Type B pancreatic cell (in vitro differentiated cells): ENCODE measurements at regions not wholly inside any gene's neighbourhood (a gene's known extent, or its start where the extent isn't known, plus 50 kb on each side); places are given as distances from the start of the nearest gene placed in this dataset.

Experiments
- DNase-seq: peaks from one replicate; pipeline ENCODE4 v3.0.0; 2021; ENCODE audit warnings: mixed read lengths; ENCODE audit not compliant: unreplicated experiment; ENCODE audit errors: extremely low spot score
- H3K27ac Mint-ChIP-seq: 2 replicates; pipeline ENCODE4 v1.8.0; 2021; ENCODE audit warnings: mild to moderate bottlenecking, mixed read lengths
- H3K27me3 Mint-ChIP-seq: 2 replicates; pipeline ENCODE4 v1.8.0; 2021; ENCODE audit warnings: mixed read lengths
- H3K36me3 Mint-ChIP-seq: 2 replicates; pipeline ENCODE4 v1.8.0; 2021; ENCODE audit warnings: mixed read lengths
- H3K4me1 Mint-ChIP-seq: one replicate; pipeline ENCODE4 v1.8.0; 2021; ENCODE audit warnings: mixed read lengths; ENCODE audit not compliant: unreplicated experiment
- H3K4me3 Mint-ChIP-seq: 2 replicates; pipeline ENCODE4 v1.8.0; 2021; ENCODE audit warnings: mild to moderate bottlenecking, mixed read lengths
- H3K9me3 Mint-ChIP-seq: 2 replicates; pipeline ENCODE4 v1.8.0; 2021; ENCODE audit warnings: mixed read lengths
- TF ChIP-seq, protein P1 (sequence below): fragments of 200-600 bp; sonication (generic); conservative IDR thresholded peaks from 2 replicates; pipeline ENCODE4 v1.5.0; 2021; ENCODE audit warnings: antibody characterized with exemption, mild to moderate bottlenecking

- peaks cover 5% of the 10 kb centered on the region for H3K27me3 Mint-ChIP-seq
- H3K4me3 Mint-ChIP-seq, result no peak overlapping the region
- DNase-seq, result no peak
- no peaks in the 10 kb centered on the region for H3K4me1 Mint-ChIP-seq
- H3K27ac Mint-ChIP-seq, result no peak overlapping the region
- TF ChIP-seq, protein P1, sequence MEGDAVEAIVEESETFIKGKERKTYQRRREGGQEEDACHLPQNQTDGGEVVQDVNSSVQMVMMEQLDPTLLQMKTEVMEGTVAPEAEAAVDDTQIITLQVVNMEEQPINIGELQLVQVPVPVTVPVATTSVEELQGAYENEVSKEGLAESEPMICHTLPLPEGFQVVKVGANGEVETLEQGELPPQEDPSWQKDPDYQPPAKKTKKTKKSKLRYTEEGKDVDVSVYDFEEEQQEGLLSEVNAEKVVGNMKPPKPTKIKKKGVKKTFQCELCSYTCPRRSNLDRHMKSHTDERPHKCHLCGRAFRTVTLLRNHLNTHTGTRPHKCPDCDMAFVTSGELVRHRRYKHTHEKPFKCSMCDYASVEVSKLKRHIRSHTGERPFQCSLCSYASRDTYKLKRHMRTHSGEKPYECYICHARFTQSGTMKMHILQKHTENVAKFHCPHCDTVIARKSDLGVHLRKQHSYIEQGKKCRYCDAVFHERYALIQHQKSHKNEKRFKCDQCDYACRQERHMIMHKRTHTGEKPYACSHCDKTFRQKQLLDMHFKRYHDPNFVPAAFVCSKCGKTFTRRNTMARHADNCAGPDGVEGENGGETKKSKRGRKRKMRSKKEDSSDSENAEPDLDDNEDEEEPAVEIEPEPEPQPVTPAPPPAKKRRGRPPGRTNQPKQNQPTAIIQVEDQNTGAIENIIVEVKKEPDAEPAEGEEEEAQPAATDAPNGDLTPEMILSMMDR, result no peak
- H3K9me3 Mint-ChIP-seq, result peaks cover 5% of the 10 kb centered on the region
- H3K36me3 Mint-ChIP-seq, result no peaks in the 10 kb centered on the region
Observed at GRCh38 chr14:86022031-86022629, 492.2 kb downstream of the FLRT2 start.

DNA sequence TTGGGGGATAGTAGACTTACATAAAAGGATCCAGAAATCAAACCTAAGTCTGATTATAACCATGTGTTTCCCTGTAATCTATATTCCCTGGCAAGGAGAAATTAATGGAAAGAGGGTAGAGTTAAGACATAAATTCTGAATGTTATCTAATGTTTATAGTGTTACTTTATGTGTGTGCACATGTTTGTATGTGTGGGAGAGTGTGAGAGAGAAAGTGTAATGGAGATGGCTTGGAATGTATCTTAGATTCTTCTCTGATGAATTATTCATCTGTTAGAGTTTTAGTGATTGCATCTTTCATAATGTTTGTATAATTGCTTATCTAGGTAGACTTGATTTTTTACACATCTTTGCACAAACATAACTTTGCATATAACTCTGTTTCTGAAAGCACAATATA is 490.9 kb downstream of the FLRT2 start:
- Mint-ChIP-seq H3K27ac (no peak overlapping the region), H3K36me3 (no peaks in the 10 kb centered on the region), H3K4me1 (no peaks in the 10 kb centered on the region), H3K27me3 (peaks cover 5% of the 10 kb centered on the region), H3K9me3 (no peaks in the 10 kb centered on the region), H3K4me3 (no peak overlapping the region)
- DNase-seq, result no peak
- TF ChIP-seq, protein P1, result no peak

DNA sequence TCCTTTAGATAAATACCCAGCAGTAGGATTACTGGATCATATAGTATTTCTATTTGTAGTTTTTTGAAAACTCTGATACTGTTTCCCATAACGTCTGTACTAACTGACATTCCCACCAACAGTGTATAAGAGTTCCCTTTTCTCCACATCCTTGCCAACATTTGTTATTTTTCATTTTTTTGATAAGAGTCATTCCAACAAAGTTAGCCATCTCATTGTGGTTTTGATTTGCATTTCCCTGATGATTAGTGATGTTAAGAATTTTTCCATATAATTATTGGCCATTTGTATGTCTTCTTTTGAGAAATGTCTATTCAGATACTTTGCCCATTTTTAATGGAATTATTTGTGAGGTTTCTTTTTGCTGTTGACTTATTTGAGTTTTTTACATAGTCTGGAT is 486.0 kb downstream of the FLRT2 start:
- Mint-ChIP-seq H3K27me3 (peaks cover 5% of the 10 kb centered on the region), H3K4me1 (no peaks in the 10 kb centered on the region), H3K36me3 (no peaks in the 10 kb centered on the region), H3K4me3 (no peak overlapping the region), H3K27ac (no peak overlapping the region), H3K9me3 (no peaks in the 10 kb centered on the region)
- no peak for DNase-seq
- TF ChIP-seq, protein P1, result no peak

GRCh38 chr14:86015511-86015910 is 485.6 kb downstream of the FLRT2 start:
- H3K4me1 Mint-ChIP-seq, result no peaks in the 10 kb centered on the region
- no peaks in the 10 kb centered on the region for H3K9me3 Mint-ChIP-seq
- no peak overlapping the region for H3K4me3 Mint-ChIP-seq
- peaks cover 5% of the 10 kb centered on the region for H3K27me3 Mint-ChIP-seq
- no peak overlapping the region for H3K27ac Mint-ChIP-seq
- TF ChIP-seq, protein P1, result no peak
- no peak for DNase-seq
- no peaks in the 10 kb centered on the region for H3K36me3 Mint-ChIP-seq

DNA sequence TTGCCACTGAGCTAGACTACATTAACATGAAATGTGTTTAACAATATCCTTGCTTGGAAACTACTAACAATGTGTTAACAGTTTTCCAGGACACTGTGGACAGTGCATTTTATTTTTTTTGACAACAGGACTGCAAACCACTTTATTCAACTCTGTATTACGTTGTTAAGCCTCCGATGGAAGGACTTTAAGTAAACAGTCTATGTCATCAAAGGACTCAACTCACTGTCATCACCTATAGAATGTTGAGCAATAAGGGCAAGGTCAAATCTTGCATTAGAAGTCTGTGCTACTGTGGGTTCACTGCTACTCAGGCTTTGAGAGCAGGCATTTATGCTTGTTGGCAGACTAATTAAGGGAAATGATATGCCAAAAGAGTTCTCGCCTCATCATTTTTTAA is 483.7 kb downstream of the FLRT2 start:
- no peak for DNase-seq
- no peak overlapping the region for H3K27ac Mint-ChIP-seq
- no peaks in the 10 kb centered on the region for H3K4me1 Mint-ChIP-seq
- TF ChIP-seq, protein P1, result no peak
- H3K9me3 Mint-ChIP-seq, result no peaks in the 10 kb centered on the region
- no peaks in the 10 kb centered on the region for H3K36me3 Mint-ChIP-seq
- no peak overlapping the region for H3K4me3 Mint-ChIP-seq
- no peaks in the 10 kb centered on the region for H3K27me3 Mint-ChIP-seq

DNA sequence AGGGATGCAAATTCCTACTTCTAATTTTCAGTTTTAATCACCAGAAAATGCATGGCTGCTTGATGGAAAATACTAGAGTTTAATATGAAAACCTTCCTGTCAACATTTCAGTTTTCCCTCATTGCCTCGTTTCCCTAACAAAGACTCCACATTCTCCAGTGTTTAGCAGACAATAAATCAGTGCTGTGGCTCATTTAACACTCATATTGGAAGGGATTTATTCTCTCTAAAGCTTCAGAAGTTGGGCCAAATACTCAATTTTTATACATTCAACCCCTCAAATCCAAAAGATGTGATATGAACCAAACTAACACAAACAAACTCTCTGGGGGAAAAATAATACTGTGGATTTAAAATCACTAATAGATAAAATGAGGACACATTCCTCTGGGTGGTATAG is 482.5 kb downstream of the FLRT2 start:
- TF ChIP-seq, protein P1, result no peak
- no peaks in the 10 kb centered on the region for H3K4me1 Mint-ChIP-seq
- no peak overlapping the region for H3K4me3 Mint-ChIP-seq
- H3K9me3 Mint-ChIP-seq, result no peaks in the 10 kb centered on the region
- no peaks in the 10 kb centered on the region for H3K36me3 Mint-ChIP-seq
- DNase-seq, result no peak
- no peaks in the 10 kb centered on the region for H3K27me3 Mint-ChIP-seq
- no peak overlapping the region for H3K27ac Mint-ChIP-seq
